SK-N-SH (cell line): ENCODE measurements at regions not wholly inside any gene's neighbourhood (a gene's known extent, or its start where the extent isn't known, plus 50 kb on each side); places are given as distances from the start of the nearest gene placed in this dataset.

Experiments used
- JUND ChIP-seq: IDR thresholded peaks from 2 replicates; pipeline ENCODE4 v1.4.0; 2012
- RXRA ChIP-seq: IDR thresholded peaks from 2 replicates; pipeline ENCODE4 v1.4.0; 2012; ENCODE audit warnings: low read depth, mild to moderate bottlenecking, borderline replicate concordance
- SIN3A ChIP-seq: IDR thresholded peaks from 2 replicates; pipeline ENCODE4 v1.6.1; 2012; ENCODE audit warnings: low read depth, mild to moderate bottlenecking, low read length, moderate library complexity, borderline replicate concordance
- TF ChIP-seq, protein P1 (sequence below): fragments of 200-600 bp; sonication (generic); IDR thresholded peaks from 2 replicates; pipeline ENCODE4 v1.6.1; 2017; ENCODE audit warnings: antibody characterized with exemption, mild to moderate bottlenecking, moderate library complexity
- TF ChIP-seq, protein P2 (sequence below): IDR thresholded peaks from 2 replicates; pipeline ENCODE4 v1.4.0; 2012; ENCODE audit warnings: low read depth
- TF ChIP-seq, protein P3 (sequence below): fragments of 150-350 bp; IDR thresholded peaks from 2 replicates; pipeline ENCODE4 v1.6.1; 2017; ENCODE audit warnings: antibody characterized with exemption, low read length, low read depth, borderline replicate concordance

DNA sequence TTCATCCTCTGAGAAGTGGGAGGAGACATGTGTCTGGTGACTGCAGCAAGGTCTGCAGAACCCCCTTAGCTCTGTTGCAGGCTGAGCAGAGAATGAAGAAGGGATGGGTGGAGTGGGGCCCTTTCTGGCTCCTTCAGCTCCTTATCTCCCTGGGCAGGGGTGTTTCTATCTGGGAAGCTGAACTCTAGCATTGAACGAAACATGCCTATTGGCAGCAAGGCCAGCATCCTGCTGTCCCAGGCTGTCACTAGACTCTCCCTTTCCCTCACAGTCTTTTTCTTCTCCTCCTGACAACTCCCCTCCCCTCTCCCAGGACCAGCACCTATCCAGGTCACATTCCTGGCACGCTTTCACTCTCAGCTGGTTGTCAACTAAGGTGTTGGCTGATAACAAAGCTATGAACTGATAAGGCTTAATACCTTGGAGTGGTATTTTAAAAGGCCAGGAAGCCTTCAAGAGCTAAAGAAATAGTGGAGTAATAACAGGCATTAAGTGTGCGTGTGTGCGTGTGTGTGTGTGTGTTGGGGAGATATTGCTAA lies 128.8 kb upstream of the FZD8 start:
- TF ChIP-seq, protein P1, sequence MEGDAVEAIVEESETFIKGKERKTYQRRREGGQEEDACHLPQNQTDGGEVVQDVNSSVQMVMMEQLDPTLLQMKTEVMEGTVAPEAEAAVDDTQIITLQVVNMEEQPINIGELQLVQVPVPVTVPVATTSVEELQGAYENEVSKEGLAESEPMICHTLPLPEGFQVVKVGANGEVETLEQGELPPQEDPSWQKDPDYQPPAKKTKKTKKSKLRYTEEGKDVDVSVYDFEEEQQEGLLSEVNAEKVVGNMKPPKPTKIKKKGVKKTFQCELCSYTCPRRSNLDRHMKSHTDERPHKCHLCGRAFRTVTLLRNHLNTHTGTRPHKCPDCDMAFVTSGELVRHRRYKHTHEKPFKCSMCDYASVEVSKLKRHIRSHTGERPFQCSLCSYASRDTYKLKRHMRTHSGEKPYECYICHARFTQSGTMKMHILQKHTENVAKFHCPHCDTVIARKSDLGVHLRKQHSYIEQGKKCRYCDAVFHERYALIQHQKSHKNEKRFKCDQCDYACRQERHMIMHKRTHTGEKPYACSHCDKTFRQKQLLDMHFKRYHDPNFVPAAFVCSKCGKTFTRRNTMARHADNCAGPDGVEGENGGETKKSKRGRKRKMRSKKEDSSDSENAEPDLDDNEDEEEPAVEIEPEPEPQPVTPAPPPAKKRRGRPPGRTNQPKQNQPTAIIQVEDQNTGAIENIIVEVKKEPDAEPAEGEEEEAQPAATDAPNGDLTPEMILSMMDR: no peak
- TF ChIP-seq RXRA (no peak), SIN3A (no peak), JUND (no peak)
- TF ChIP-seq, protein P2, sequence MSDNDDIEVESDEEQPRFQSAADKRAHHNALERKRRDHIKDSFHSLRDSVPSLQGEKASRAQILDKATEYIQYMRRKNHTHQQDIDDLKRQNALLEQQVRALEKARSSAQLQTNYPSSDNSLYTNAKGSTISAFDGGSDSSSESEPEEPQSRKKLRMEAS: no peak
- TF ChIP-seq, protein P3, sequence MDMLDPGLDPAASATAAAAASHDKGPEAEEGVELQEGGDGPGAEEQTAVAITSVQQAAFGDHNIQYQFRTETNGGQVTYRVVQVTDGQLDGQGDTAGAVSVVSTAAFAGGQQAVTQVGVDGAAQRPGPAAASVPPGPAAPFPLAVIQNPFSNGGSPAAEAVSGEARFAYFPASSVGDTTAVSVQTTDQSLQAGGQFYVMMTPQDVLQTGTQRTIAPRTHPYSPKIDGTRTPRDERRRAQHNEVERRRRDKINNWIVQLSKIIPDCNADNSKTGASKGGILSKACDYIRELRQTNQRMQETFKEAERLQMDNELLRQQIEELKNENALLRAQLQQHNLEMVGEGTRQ: no peak
